ENCODE measurements at regions not wholly inside any gene's neighbourhood (a gene's known extent, or its start where the extent isn't known, plus 50 kb on each side); places are given as distances from the start of the nearest gene placed in this dataset.
"Not testable (repeated sequence)": the region's sequence is repeated elsewhere in the genome, so short reads cannot be mapped to it uniquely, and the experiment has no call there.

DNA sequence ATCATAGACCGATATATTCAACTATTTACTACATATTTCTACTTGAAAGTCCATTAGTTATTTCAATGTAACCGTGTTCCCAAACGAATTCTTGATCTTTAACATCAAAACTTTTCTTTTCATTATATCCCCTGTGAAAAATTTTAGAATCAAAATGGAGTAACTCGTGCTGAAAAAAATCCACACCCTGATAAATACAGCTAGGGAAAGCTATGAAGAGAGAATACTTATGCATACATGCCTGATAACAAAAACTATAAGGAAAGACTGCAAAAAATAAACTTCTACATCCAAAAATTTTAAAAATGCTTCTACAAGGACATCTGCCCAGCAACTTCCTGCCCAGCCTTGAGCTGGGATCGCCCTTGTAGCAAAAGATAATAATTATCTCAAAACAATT lies 2458.3 kb upstream of the PCDH20 start:
- DNase-seq = no peak

DNA sequence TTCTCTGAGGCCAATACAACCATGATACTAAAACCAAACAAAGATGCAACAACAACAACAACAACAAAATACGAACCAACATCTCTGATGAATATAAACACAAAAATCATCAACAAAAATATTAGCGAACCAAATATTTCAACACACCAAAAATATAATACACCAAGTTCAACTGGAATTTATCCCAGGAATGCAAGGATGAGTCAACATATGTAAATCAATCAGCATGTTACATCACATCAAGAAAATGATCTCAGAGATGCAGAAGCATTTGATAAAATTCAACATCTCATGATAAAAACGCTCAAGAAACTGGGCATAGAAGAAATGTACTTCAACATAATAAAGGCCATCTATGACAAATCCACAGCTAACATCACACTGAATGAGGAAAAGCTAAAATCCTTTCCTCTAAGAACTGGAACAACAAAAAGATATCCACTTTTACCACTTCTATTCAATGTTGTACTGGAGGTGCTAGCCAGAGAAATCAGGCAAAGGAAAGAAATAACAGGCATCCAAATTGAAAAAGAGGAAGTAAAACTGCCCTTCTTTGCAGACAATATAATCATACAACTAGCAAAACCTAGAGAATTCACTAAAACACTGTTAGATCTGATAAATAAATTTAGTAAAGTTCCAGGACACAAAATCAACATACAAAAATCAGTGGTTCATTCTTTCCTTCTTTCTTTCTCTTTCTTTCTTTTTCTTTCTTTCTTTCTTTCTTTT lies 2448.7 kb upstream of the PCDH20 start:
- DNase-seq = no peak

DNA sequence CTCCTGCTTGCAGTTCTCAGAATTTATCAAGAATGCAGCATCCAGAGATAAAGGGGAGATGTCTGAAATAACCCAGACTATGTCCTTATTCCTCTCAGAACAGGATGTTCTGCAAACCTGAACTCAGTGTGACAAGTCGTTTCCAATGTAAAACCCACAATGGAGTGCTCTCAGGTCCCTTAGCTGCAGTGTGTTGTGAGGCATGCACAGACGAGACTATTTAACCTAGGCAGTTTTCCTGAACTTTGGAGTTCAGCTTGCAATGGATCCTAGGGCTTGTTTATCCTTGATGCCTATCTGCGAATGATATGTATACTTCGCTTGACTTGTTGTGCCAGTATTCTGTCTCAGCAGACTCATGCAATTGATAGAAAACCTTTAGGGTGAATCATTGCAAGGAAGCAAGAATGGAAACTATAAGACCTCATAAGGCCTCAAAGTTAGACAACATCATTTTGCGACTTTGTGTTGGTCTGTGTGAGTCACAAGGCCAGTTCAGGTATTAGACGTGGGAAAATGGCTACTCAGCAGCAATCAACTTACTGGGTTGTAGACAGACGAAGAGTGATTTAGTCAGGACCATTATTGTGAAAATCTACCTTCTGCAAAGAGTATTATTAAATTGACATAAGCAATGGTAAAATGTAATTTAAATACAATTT lies 2439.9 kb upstream of the PCDH20 start:
- no peak for DNase-seq

DNA sequence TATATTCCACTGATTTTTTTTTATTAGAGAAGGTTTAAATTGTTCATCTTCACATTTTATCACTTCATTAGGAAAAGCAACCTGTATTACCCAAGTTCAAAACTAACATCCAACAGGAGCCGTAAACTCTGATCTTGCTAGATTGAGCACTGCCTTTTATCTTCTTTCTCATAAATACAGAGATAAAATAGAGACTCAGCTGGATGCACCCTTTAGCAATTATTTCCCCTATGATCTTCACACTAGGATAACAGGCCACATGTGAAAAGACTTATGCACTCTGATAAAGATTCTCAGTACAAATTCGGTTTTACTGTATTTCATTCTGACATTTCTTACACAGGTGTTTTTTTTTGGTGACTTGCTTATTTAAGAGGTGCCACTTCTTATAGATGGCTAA lies 2438.2 kb upstream of the PCDH20 start:
- DNase-seq = no peak

DNA sequence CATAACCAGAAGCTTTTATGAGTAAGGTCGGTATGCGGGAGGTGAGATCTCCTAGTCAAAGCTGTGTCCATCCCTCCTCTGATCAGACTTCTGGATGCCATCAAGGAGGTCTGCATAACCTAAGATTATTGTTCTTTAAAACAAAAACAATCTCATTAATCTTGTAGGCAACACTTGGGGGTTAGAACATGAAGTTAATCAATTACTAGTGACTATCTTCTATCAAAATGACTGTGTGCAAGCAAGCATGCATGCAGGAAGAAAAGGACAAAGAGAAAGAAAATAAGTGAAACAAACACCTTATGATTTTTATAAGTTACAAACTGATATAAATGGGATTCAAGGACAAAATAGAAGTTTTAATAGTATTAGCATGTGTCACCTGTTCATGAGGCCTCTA lies 2435.9 kb upstream of the PCDH20 start:
- no peak for DNase-seq

DNA sequence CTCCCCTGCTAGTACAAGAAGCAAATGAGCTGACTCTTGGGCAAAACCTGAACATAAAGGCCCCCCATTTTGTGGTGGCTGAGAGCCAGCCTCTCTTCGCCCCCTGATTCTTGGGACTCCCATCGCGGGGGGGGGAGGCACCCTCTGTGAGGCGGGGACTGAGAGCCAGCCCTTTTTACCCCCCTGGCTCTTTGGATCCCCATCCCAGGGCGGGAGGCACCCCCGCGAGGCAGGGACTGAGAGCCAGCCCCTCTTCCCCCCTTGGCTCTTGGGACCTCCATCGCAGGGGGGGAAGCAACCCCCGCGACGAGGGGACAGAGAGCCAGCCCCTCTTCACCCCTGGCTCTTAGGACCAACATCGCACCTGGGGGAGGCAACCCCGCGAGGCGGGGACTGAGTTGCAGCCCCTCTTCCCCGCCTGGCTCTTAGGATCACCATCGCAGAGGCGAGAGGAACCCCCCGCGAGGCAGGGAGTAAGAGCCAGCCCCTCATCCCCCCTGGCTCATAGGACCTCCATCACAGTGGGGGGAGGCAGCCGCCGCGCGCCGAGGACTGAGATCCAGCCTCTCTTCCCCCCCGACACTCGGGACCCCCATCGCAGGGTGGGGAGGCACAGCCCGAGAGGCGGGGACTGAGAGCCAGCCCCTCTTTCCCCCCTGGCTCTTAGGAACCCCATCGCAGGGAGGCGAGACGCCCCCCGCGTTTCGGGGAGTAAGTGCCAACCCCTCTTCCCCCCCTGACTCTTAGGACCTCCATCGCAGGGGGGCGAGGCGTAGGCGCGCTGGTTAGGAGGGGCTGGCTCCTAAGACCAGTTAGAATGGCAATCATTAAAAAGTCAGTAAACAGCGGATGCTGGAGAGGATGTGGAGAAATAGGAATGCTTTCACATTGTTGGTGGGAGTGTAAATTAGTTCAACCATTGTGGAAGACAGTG lies 2428.4 kb upstream of the PCDH20 start:
- DNase-seq = no peak

DNA sequence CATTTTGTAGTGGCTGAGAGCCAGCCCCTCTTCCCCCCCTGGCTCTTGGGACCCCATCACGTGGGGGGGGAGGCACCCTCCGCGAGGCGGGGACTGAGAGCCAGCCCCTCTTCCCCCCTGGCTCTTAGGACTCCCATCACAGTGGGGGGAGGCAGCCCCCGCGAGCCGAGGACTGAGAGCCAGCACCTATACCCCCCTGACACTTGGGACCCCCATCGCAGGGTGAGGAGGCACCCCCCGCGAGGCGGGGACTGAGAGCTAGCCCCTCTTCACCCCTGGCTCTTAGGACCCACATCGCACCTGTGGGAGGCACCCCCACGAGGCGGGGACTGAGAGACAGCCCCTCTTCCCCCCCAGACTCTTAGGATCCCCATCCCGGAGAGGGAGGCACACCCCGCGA lies 2426.5 kb upstream of the PCDH20 start:
- DNase-seq = no peak

DNA sequence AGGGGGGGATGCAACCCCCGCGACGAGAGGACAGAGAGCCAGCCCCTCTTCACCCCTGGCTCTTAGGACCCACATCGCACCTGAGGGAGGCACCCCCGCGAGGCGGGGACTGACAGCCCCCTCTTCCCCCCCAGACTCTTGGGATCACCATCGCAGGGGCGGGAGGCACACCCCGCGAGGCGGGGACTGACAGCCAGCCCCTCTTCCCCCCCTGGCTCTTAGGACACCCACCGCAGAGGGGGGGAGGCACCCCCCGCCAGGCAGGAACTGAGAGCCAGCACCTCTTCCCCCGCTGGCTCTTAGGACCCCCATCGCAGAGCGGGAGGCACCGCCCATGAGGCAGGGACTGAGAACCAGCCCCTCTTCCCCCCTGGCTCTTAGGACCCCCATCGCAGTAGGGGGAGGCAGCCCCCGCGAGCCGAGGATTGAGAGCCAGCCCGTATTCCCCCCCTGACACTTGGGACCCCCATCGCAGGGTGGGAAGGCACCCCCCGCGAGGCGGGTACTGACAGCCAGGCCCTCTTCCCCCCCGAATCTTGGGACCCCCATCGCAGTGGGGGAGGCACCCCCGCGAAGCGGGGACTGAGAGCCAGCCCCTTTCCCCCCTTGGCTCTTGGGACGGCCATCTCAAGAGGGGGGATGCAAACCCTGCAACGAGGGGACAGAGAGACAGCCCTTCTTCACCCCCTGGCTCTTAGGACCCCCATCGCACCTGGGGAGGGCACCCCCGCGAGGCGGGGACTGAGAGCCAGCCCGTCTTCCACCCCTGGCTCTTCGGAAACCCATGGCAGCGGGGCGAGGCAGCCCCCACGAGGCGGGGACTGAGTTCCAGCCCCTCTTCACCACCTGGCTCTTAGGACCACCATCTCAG lies 2425.1 kb upstream of the PCDH20 start:
- DNase-seq = no peak

DNA sequence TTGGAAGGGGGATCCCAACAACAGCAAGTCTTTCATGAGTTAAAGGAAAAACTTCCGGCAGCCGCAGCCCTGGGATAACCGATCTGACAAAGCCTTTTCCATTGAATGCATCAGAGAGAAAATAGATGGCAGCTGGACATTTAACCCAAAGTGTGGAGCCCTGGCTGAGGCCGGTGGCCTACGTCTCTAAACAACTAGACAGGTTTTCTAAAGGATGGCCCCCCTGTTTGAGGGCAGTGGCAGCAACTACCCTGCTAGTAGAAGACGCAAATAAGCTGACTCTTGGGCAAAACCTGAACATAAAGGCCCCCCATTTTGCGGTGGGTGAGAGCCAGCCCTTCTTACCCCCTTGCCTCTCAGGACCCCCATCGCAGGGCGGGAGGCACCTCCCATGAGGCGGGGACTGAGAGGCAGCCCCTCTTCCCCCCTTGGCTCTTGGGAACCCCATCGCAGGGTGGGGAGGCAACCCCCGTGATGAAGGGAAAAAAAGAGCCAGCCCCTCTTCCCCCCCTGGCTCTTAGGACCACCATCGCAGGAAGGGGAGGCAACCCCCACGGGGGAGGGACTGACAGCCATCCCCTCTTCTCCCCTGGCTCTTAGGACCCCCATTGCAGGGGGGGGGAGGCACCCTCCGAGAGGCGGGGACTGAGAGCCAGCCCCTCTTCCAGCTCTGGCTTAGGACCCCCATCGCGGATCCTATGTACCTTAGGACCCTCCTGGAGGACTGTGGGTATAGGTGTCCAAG lies 2422.9 kb upstream of the PCDH20 start:
- no peak for DNase-seq

DNA sequence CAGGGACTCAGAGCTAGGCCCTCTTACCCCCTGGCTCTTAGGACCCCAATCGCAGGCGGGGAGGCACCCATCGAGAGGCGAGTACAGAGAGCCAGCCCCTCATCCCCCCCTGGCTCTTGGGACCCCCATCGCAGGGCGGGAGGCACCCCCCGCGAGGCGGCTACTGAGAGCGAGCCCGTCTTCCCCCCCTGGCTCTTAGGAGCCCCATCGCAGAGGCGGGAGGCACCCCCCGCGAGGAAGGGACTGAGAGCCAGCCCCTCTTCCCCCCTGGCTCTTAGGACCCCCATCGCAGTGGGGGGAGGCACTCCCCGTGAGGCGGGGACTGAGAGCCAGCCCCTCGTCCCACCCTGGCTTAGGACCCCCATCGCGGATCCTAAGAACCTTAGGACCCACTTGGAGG lies 2422.1 kb upstream of the PCDH20 start:
- DNase-seq = not testable (repeated sequence)

DNA sequence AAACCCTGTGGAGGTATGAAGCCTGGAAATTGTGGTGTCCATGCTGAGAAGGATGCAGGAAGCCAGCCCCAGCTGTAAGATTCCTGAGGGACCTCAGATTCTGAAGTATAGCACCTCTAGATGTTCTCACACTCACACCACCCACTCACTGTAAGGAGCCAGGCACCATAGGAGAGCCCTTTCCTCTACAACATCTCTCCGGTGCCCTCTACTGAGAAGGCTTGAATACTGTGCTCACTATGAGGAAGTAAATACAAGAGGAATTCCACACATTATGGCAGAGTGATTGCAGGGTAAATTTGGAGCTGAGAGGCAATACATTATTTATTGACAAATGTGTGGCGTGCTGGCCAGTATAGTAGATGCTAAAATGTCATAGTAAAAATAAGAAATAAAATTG lies 2414.0 kb upstream of the PCDH20 start:
- not testable (repeated sequence) for DNase-seq

DNA sequence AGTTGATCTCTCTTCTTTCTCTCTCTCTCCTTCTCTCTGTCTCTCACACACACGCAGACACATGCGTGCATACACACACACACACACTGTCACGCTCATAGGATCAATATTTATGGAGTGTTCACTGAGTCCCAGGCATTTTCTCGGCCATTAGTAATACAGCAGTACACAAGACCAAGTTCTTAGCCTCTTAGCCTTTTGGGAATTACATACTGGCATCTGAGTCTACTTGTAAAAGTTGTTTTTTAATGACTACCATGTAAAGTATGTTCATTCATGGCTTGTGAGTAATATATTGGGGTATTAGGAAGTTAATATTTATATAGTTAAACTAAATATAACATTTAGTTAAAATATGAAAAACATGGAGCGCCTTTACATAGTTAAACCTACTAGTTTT lies 2406.1 kb upstream of the PCDH20 start:
- DNase-seq = not testable (repeated sequence)

DNA sequence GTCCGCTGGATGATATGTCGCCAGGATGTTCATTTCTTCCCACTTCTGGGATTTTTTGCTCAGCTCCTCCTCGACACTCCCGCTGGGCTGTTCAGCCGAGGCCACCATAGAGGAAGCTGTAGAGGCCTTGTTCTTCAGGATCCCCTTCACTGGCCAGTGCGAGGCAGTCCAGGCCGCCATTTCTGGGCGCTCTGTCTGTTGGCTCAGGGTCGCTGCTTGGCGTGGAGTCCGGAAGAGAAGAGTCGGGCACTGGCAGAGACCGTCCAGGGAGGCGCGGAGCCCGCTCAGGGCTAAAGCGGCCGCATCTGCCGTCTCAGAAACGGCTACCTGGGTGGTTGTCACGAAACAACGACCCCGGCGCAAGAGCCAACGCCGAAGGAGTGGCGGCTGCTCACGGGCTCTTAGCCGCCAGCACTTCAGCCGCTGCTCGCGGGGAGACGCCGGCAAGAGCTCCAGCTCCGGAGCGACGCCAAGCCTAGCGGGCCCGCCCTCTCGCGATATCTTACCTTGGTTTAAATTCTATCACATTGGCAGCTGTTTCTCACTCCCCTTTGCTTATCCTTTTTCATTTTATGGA lies 2395.9 kb upstream of the PCDH20 start:
- not testable (repeated sequence) for DNase-seq

DNA sequence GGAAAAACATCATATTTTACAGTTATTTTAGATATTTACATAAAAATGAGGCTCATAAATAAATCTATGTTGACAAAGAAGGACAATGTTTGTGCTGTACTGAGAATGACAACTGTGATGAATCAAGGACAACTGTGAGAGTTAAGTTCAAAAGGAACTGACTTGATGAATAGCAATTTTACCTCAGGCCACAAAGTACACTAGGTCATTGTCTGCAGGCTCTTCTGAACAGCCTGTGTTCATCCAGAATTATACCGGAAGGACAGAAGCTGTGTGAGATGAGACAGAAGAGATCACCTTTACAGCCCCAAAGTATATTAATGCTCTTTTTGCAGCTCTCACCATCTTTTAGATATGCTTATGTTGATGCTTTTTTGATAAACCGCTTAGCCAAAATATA lies 2375.5 kb upstream of the PCDH20 start:
- DNase-seq = not testable (repeated sequence)

DNA sequence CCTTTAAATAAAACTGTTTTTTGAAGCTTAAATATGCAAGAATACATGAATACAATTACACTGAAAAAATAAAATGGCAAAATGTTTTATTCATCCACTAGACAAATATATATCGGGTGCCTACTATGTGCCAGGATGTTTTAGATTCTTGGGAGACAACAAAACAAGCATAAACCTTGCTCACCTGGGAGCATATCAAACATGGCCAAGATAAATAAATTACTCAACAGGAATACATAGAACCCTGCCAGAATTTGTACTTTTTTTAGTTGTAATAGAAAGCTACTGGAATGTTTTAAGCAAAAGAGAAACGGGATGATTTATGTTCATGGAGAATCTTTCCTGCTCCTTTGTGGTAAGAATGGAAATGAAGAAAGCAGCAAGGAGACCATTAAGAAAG lies 2358.5 kb upstream of the PCDH20 start:
- no peak for DNase-seq

DNA sequence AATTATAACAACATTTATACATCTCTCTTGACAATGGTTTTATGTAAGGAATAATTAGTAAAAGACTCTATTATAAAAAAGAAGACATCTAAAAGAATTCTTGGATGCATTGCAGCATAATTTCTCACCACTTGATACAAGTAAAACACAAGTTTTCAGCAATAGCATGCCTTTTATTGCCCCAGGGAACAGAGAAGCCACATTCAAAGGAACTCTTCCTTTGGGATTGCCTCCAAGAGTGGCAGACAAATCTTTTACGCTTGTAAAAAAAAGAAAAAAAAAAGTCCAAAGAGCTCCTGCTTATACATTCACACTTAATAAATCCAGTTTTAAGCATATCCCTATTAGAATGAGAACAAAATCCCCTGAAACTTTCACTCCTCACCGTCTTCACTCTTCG lies 2357.8 kb upstream of the PCDH20 start:
- DNase-seq = no peak

DNA sequence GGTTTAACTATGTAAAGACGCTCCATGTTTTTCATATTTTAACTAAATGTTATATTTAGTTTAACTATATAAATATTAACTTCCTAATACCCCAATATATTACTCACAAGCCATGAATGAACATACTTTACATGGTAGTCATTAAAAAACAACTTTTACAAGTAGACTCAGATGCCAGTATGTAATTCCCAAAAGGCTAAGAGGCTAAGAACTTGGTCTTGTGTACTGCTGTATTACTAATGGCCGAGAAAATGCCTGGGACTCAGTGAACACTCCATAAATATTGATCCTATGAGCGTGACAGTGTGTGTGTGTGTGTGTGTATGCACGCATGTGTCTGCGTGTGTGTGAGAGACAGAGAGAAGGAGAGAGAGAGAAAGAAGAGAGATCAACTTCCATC lies 2342.0 kb upstream of the PCDH20 start:
- DNase-seq = not testable (repeated sequence)

DNA sequence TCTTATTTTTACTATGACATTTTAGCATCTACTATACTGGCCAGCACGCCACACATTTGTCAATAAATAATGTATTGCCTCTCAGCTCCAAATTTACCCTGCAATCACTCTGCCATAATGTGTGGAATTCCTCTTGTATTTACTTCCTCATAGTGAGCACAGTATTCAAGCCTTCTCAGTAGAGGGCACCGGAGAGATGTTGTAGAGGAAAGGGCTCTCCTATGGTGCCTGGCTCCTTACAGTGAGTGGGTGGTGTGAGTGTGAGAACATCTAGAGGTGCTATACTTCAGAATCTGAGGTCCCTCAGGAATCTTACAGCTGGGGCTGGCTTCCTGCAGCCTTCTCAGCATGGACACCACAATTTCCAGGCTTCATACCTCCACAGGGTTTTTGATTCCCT lies 2334.2 kb upstream of the PCDH20 start:
- DNase-seq = not testable (repeated sequence)

DNA sequence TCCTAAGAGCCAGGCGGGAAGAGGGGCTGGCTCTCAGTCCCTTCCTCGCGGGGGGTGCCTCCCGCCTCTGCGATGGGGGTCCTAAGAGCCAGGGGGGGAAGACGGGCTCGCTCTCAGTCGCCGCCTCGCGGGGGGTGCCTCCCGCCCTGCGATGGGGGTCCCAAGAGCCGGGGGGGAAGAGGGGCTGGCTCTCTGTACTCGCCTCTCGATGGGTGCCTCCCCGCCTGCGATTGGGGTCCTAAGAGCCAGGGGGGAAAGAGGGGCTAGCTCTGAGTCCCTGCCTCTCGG lies 2326.1 kb upstream of the PCDH20 start:
- DNase-seq = not testable (repeated sequence)

Measured in nucleus accumbens (tissue), 56 donors.